Cardiac muscle cell (in vitro differentiated cells and primary cell): ENCODE measurements at regions not wholly inside any gene's neighbourhood (a gene's known extent, or its start where the extent isn't known, plus 50 kb on each side); places are given as distances from the start of the nearest gene placed in this dataset.

Experiments used
- DNase-seq, 2 donors: peaks; one replicate each; pipeline versions ENCODE4 v3.0.0 to v3.0.0-alpha.2; 2010 to 2017; ENCODE audit warnings: low read depth in 1 of 2, low spot score in 1 of 2
- H3K27ac ChIP-seq: fragments of 200-600 bp; sonication (generic); 2 replicates; pipeline ENCODE4 v1.5.1; 2016
- H3K27me3 ChIP-seq: fragments of 200-600 bp; sonication (generic); 2 replicates; pipeline ENCODE4 v1.6.0; 2016; ENCODE audit warnings: control low read depth
- H3K36me3 ChIP-seq: fragments of 200-600 bp; sonication (generic); 2 replicates; pipeline ENCODE4 v1.5.1; 2016; ENCODE audit warnings: control low read depth
- H3K4me1 ChIP-seq: fragments of 200-600 bp; sonication (generic); 2 replicates; pipeline ENCODE4 v1.8.1; 2017; ENCODE audit warnings: low read depth, mild to moderate bottlenecking, mixed run types
- H3K4me3 ChIP-seq: fragments of 200-600 bp; sonication (generic); 2 replicates; pipeline ENCODE4 v1.5.1; 2016; ENCODE audit warnings: mild to moderate bottlenecking
- H3K9me3 ChIP-seq: fragments of 200-600 bp; sonication (generic); 2 replicates; pipeline ENCODE4 v1.5.1; 2017; ENCODE audit warnings: low read depth, mild to moderate bottlenecking, control low read depth
- CTCF ChIP-seq: IDR thresholded peaks from 2 replicates; pipeline ENCODE4 v1.5.1; 2012; ENCODE audit warnings: low read depth, mild to moderate bottlenecking, low read length

GRCh38 chr2:196257086-196257485, 85.7 kb upstream of the STK17B start:
- no peaks in the 10 kb centered on the region for H3K27me3 ChIP-seq
- H3K36me3 ChIP-seq, result no peaks in the 10 kb centered on the region
- H3K4me1 ChIP-seq, result peaks cover 8% of the 10 kb centered on the region
- no peak overlapping the region for H3K27ac ChIP-seq
- TF ChIP-seq CTCF, result no peak
- H3K9me3 ChIP-seq, result no peaks in the 10 kb centered on the region
- no peak overlapping the region for H3K4me3 ChIP-seq
- no peak for DNase-seq

GRCh38 chr2:196258407-196258806, 87.0 kb upstream of the STK17B start:
- no peak overlapping the region for H3K4me3 ChIP-seq
- H3K9me3 ChIP-seq, result no peaks in the 10 kb centered on the region
- no peak for DNase-seq
- no peak for TF ChIP-seq CTCF
- no peak overlapping the region for H3K27ac ChIP-seq
- no peaks in the 10 kb centered on the region for H3K27me3 ChIP-seq
- peaks cover 8% of the 10 kb centered on the region for H3K4me1 ChIP-seq
- no peaks in the 10 kb centered on the region for H3K36me3 ChIP-seq

GRCh38 chr2:196259507-196260481, 88.4 kb upstream of the STK17B start:
- TF ChIP-seq CTCF, result no peak
- DNase-seq, result peak; percentile 28 to 91
- Histone ChIP-seq H3K36me3 (no peaks in the 10 kb centered on the region), H3K27ac (peak overlapping the region; percentile 9), H3K4me1 (peaks cover 8% of the 10 kb centered on the region), H3K4me3 (no peak overlapping the region), H3K27me3 (no peaks in the 10 kb centered on the region), H3K9me3 (no peaks in the 10 kb centered on the region)

GRCh38 chr2:196260546-196260945, 89.2 kb upstream of the STK17B start:
- DNase-seq, result no peak
- peak overlapping the region; percentile 9 for H3K27ac ChIP-seq

GRCh38 chr2:196262606-196263005, 91.2 kb upstream of the STK17B start:
- Histone ChIP-seq H3K27ac (no peak overlapping the region), H3K9me3 (no peaks in the 10 kb centered on the region), H3K27me3 (no peaks in the 10 kb centered on the region), H3K4me1 (peaks cover 18% of the 10 kb centered on the region), H3K36me3 (no peaks in the 10 kb centered on the region), H3K4me3 (no peak overlapping the region)
- TF ChIP-seq CTCF, result no peak
- DNase-seq, result no peak

More at GRCh38 chr2:196260546-196260945, 89.2 kb upstream of the STK17B start:
- no peak overlapping the region for H3K4me3 ChIP-seq
- no peaks in the 10 kb centered on the region for H3K9me3 ChIP-seq
- H3K4me1 ChIP-seq, result peaks cover 8% of the 10 kb centered on the region
- no peak for TF ChIP-seq CTCF
- no peaks in the 10 kb centered on the region for H3K36me3 ChIP-seq
- H3K27me3 ChIP-seq, result no peaks in the 10 kb centered on the region
